ENCODE measurements at regions not wholly inside any gene's neighbourhood (a gene's known extent, or its start where the extent isn't known, plus 50 kb on each side); places are given as distances from the start of the nearest gene placed in this dataset.
"Not testable (repeated sequence)": the region's sequence is repeated elsewhere in the genome, so short reads cannot be mapped to it uniquely, and the experiment has no call there.

- no peak overlapping the region for H3K4me3 ChIP-seq (ENCODE audit: low read depth, low read length)
- no peak for DNase-seq (ENCODE audit: low read depth)
- TF ChIP-seq CTCF (conservative IDR thresholded peaks at IDR 0.05; ENCODE audit: low read depth, low read length) = no peak
Measured at GRCh38 chr18:1422634-1423033, 518.0 kb downstream of the ADCYAP1 start.

DNA sequence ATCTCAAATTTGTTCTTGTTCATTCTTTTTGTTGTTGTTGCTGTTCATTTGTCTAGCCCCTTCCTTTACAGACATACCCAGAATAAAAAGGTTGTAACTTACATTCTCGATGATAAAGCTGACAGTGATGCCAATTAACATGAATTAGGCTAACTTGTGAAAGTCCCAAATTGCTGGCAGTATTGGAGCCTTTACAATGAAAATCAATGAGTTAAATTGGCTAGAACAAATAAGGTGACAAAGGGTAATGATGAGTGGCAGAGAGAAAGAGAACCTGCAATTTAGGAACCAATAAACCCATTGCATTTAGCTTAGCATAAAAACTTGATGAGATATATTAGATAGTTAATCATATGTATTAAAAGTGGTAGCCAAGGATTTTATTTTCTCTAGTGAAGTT lies 521.0 kb downstream of the ADCYAP1 start:
- H3K4me3 ChIP-seq (ENCODE audit: low read depth, low read length) = no peak overlapping the region
- no peak for DNase-seq (ENCODE audit: low read depth)
- TF ChIP-seq CTCF (conservative IDR thresholded peaks at IDR 0.05; ENCODE audit: low read depth, low read length) = no peak

DNA sequence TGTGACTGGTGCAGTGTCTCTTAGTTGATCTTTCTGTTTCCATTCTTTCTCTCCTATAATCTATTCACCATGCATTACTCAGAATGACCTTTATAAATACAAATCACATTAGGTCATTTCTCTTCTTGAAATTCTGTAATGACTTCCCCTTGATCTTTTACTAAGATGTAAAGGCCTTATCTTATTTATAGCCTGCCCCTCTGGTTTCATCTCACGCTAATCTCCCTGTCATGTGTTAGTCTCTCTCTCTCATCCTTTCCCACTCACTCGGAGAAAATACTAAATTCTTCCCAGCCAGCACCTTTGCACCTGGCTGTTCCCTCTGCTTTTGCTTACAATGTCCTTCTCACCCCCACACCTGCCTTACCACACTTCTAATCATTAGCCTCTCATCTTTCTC lies 530.8 kb downstream of the ADCYAP1 start:
- DNase-seq (ENCODE audit: low read depth) = no peak
- TF ChIP-seq CTCF (conservative IDR thresholded peaks at IDR 0.05; ENCODE audit: low read depth, low read length) = no peak
- H3K4me3 ChIP-seq (ENCODE audit: low read depth, low read length) = no peak overlapping the region

DNA sequence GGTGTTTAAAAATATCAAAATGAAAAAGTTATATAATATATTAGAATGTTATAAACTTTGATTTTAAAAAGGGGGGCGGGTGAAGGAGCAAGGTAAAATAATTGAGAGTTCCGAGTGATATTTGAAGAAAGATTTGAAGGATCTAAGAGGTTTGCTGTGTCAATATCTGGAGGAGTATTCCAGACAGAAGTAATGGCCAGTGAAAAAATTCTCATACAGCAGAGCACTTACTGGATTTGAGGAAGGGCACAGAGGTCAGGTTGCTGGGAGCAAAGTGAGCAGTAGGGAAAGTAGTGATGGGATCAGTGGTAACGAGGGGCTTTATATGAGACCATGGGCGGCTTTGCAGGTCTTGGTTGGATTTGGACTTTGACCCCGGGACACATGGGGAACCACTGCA lies 531.5 kb downstream of the ADCYAP1 start:
- DNase-seq (ENCODE audit: low read depth) = no peak
- no peak for TF ChIP-seq CTCF (conservative IDR thresholded peaks at IDR 0.05; ENCODE audit: low read depth, low read length)
- no peak overlapping the region for H3K4me3 ChIP-seq (ENCODE audit: low read depth, low read length)

- no peak for TF ChIP-seq CTCF (conservative IDR thresholded peaks at IDR 0.05; ENCODE audit: low read depth, low read length)
- no peak overlapping the region for H3K4me3 ChIP-seq (ENCODE audit: low read depth, low read length)
- no peak for DNase-seq (ENCODE audit: low read depth)
Measured at GRCh38 chr18:1438458-1438910, 533.8 kb downstream of the ADCYAP1 start.

- DNase-seq (ENCODE audit: low read depth) = no peak
Measured at GRCh38 chr18:1438967-1439366, 534.3 kb downstream of the ADCYAP1 start.

DNA sequence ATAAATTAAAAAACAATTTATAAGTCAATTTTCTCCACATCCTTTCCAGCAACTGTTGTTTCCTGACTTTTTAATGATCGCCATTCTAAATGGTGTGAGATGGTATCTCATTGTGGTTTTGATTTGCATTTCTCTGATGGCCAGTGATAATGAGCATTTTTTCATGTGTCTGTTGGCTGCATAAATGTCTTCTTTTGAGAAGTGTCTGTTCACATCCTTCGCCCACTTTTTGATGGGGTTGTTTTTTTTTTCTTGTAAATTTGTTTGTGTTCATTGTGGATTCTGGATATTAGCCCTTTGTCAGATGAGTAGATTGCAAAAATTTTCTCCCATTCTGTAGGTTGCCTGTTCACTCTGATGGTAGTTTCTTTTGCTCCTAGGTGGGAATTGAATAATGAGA lies 539.4 kb downstream of the ADCYAP1 start:
- not testable (repeated sequence) for DNase-seq (ENCODE audit: low read depth); H3K4me3 ChIP-seq (ENCODE audit: low read depth, low read length)

More at GRCh38 chr18:1438967-1439366, 534.3 kb downstream of the ADCYAP1 start:
- H3K4me3 ChIP-seq (ENCODE audit: low read depth, low read length) = no peak overlapping the region
- TF ChIP-seq CTCF (conservative IDR thresholded peaks at IDR 0.05; ENCODE audit: low read depth, low read length) = no peak

DNA sequence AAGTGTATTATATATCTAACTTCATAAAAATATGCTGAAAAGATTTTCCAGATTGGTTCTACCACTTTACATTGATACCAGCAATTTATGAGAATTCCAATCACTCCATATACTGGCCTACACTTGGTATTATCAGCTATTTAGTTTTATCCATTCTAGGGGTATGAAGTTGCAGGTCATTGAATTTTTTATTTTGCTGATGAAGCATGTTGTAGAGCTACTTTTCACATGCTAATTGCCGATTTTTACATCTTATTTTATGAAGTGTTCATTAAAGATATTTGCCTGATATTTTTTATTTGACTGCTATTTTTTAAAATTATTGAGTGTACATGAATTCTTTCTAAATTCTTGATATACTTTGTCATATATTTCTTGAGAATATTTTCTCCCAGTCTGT lies 542.1 kb downstream of the ADCYAP1 start:
- DNase-seq (ENCODE audit: low read depth) = no peak
- TF ChIP-seq CTCF (conservative IDR thresholded peaks at IDR 0.05; ENCODE audit: low read depth, low read length) = no peak
- H3K4me3 ChIP-seq (ENCODE audit: low read depth, low read length) = no peak overlapping the region

Measured in choroid plexus epithelial cell (primary cell).